HL-60 (cell line): ENCODE measurements at regions not wholly inside any gene's neighbourhood (a gene's known extent, or its start where the extent isn't known, plus 50 kb on each side); places are given as distances from the start of the nearest gene placed in this dataset.

Source experiments
- DNase-seq, 2 experiments: peaks; one replicate each; pipeline ENCODE4 v3.0.0-alpha.2; 2010 to 2020; ENCODE audit warnings: low read depth in 1 of 2, low spot score in 1 of 2
- H3K27ac ChIP-seq: fragments of 250-450 bp; sonication (Bioruptor Pico); replicated peaks from 2 replicates; pipeline ENCODE4 v1.5.1; 2020; ENCODE audit warnings: mild to moderate bottlenecking, moderate library complexity
- H3K27me3 ChIP-seq: fragments of 250-450 bp; sonication (Bioruptor Pico); 2 replicates; pipeline ENCODE4 v1.5.1; 2021; ENCODE audit warnings: mild to moderate bottlenecking, moderate library complexity; ENCODE audit not compliant: insufficient read depth, poor library complexity, severe bottlenecking
- H3K4me3 ChIP-seq: replicated peaks from 2 replicates; pipeline ENCODE4 v1.5.1; 2011; ENCODE audit warnings: mild to moderate bottlenecking, control low read depth, low read length; ENCODE audit not compliant: insufficient read depth
- CTCF ChIP-seq: IDR thresholded peaks from one replicate; pipeline ENCODE4 v1.5.1; 2011; ENCODE audit warnings: low read length, control low read depth, inconsistent platforms; ENCODE audit not compliant: insufficient read depth
- GABPA ChIP-seq: IDR thresholded peaks from 2 replicates; pipeline ENCODE4 v1.6.1; 2012; ENCODE audit warnings: low read depth
- POLR2AphosphoS5 ChIP-seq: IDR thresholded peaks from 2 replicates; pipeline ENCODE4 v1.6.1; 2012; ENCODE audit warnings: low read depth
- REST ChIP-seq: IDR thresholded peaks from 2 replicates; pipeline ENCODE4 v1.6.1; 2012; ENCODE audit warnings: low read depth; ENCODE audit not compliant: insufficient replicate concordance
- SPI1 ChIP-seq: IDR thresholded peaks from 2 replicates; pipeline ENCODE4 v1.6.1; 2012; ENCODE audit warnings: low read depth, mild to moderate bottlenecking, borderline replicate concordance

- Histone ChIP-seq H3K27ac (no peak overlapping the region), H3K27me3 (no peaks in the 10 kb centered on the region), H3K4me3 (no peak overlapping the region)
- DNase-seq: no peak
- TF ChIP-seq REST: no peak
- no peak for TF ChIP-seq GABPA
- TF ChIP-seq CTCF: no peak
- TF ChIP-seq SPI1: no peak
- TF ChIP-seq POLR2AphosphoS5: no peak
These were observed 688.4 kb downstream of the REEP3 start for GRCh38 chr10:64209561-64209960.

- no peak for DNase-seq
- Histone ChIP-seq H3K4me3 (no peak overlapping the region), H3K27me3 (no peaks in the 10 kb centered on the region), H3K27ac (no peak overlapping the region)
- TF ChIP-seq REST (no peak), POLR2AphosphoS5 (no peak), SPI1 (no peak), CTCF (no peak), GABPA (no peak)
These were observed 689.0 kb downstream of the REEP3 start for GRCh38 chr10:64210211-64210610.

GRCh38 chr10:64211466-64211865 is 690.3 kb downstream of the REEP3 start:
- TF ChIP-seq POLR2AphosphoS5: no peak
- no peak for TF ChIP-seq CTCF
- TF ChIP-seq SPI1: no peak
- no peak for TF ChIP-seq GABPA
- TF ChIP-seq REST: no peak
- Histone ChIP-seq H3K4me3 (no peak overlapping the region), H3K27me3 (no peaks in the 10 kb centered on the region), H3K27ac (no peak overlapping the region)
- no peak for DNase-seq
